ENCODE measurements at regions not wholly inside any gene's neighbourhood (a gene's known extent, or its start where the extent isn't known, plus 50 kb on each side); places are given as distances from the start of the nearest gene placed in this dataset.
"Not testable (repeated sequence)": the region's sequence is repeated elsewhere in the genome, so short reads cannot be mapped to it uniquely, and the experiment has no call there.

GRCh38 chr6:74946961-74947360 lies 258.9 kb downstream of the COL12A1 start:
- DNase-seq = no peak

- DNase-seq = no peak
These were observed 263.7 kb downstream of the COL12A1 start for GRCh38 chr6:74942130-74942529.

GRCh38 chr6:74941424-74941823 lies 264.4 kb downstream of the COL12A1 start:
- DNase-seq = no peak

GRCh38 chr6:74939721-74940620 lies 265.9 kb downstream of the COL12A1 start:
- no peak for DNase-seq

- no peak for DNase-seq
These were observed 266.6 kb downstream of the COL12A1 start for GRCh38 chr6:74939151-74939708.

- DNase-seq = no peak
These were observed 267.9 kb downstream of the COL12A1 start for GRCh38 chr6:74937936-74938335.

GRCh38 chr6:74936886-74937285 lies 269.0 kb downstream of the COL12A1 start:
- no peak for DNase-seq

GRCh38 chr6:74932232-74932888 lies 273.5 kb downstream of the COL12A1 start:
- peak; percentile 27 for DNase-seq

- DNase-seq = no peak
These were observed 274.3 kb downstream of the COL12A1 start for GRCh38 chr6:74931558-74931957.

- DNase-seq = no peak
These were observed 277.6 kb downstream of the COL12A1 start for GRCh38 chr6:74928203-74928602.

- DNase-seq = no peak
These were observed 278.6 kb downstream of the COL12A1 start for GRCh38 chr6:74927299-74927698.

GRCh38 chr6:74925683-74926082 lies 280.2 kb downstream of the COL12A1 start:
- no peak for DNase-seq

- DNase-seq = no peak
These were observed 291.0 kb downstream of the COL12A1 start for GRCh38 chr6:74914888-74915287.

GRCh38 chr6:74912234-74912633 lies 293.6 kb downstream of the COL12A1 start:
- no peak for DNase-seq

GRCh38 chr6:74902846-74903245 lies 303.0 kb downstream of the COL12A1 start:
- no peak for DNase-seq

GRCh38 chr6:74902089-74902488 lies 303.8 kb downstream of the COL12A1 start:
- no peak for DNase-seq

- no peak for DNase-seq
These were observed 304.3 kb downstream of the COL12A1 start for GRCh38 chr6:74901576-74901975.

- no peak for DNase-seq
These were observed 306.4 kb downstream of the COL12A1 start for GRCh38 chr6:74899416-74899815.

GRCh38 chr6:74892091-74892490 lies 313.8 kb downstream of the COL12A1 start:
- DNase-seq = no peak

- no peak for DNase-seq
These were observed 314.5 kb downstream of the COL12A1 start for GRCh38 chr6:74891349-74891831.

GRCh38 chr6:74889635-74890034 lies 316.2 kb downstream of the COL12A1 start:
- DNase-seq = no peak

GRCh38 chr6:74888741-74889140 lies 317.1 kb downstream of the COL12A1 start:
- DNase-seq = not testable (repeated sequence)

- no peak for DNase-seq
These were observed 325.9 kb downstream of the COL12A1 start for GRCh38 chr6:74879976-74880375.

GRCh38 chr6:74879234-74879633 lies 326.6 kb downstream of the COL12A1 start:
- DNase-seq = no peak

All from NCI-H510A (cell line).